Muscle of leg (tissue), 3 donors: ENCODE measurements at regions not wholly inside any gene's neighbourhood (a gene's known extent, or its start where the extent isn't known, plus 50 kb on each side); places are given as distances from the start of the nearest gene placed in this dataset.
A peak's percentile ranks its signal among the peaks of the same experiment; 100 is the strongest.

Experiments used
- DNase-seq: peaks from one replicate; pipeline ENCODE4 v3.0.0; 2013
- H3K27ac ChIP-seq: one replicate; pipeline ENCODE4 v1.5.1; 2013; ENCODE audit warnings: mild to moderate bottlenecking, low read length, control low read depth
- H3K27me3 ChIP-seq: one replicate; pipeline ENCODE4 v1.6.1; 2013; ENCODE audit warnings: low read length; ENCODE audit not compliant: control insufficient read depth, insufficient read depth
- H3K36me3 ChIP-seq: one replicate; pipeline ENCODE4 v1.6.1; 2013; ENCODE audit warnings: low read length; ENCODE audit not compliant: control insufficient read depth, insufficient read depth
- H3K4me1 ChIP-seq: one replicate; pipeline ENCODE4 v1.6.1; 2013; ENCODE audit warnings: low read length; ENCODE audit not compliant: control insufficient read depth, insufficient read depth
- H3K4me3 ChIP-seq: one replicate; pipeline ENCODE4 v1.5.1; 2013; ENCODE audit warnings: low read length, control low read depth
- H3K9me3 ChIP-seq: replicated peaks from 2 replicates; pipeline ENCODE4 v1.6.1; 2013; ENCODE audit warnings: low read depth, low read length; ENCODE audit not compliant: control insufficient read depth
- WGBS: methylation state at CpG from one replicate; pipeline ENCODE4 v1.1.5; 2013; ENCODE audit warnings: missing lambda C conversion rate; ENCODE audit not compliant: insufficient coverage; 5-methylcytosine and 5-hydroxymethylcytosine counted together

GRCh38 chr1:232696466-232696865 is 66.5 kb upstream of the SIPA1L2 start:
- WGBS, result 46% methylated on average over 5 of the region's 6 CpGs

GRCh38 chr1:232697187-232697822 is 67.4 kb upstream of the SIPA1L2 start:
- Histone ChIP-seq H3K27ac (no peak overlapping the region), H3K4me1 (peaks cover 20% of the 10 kb centered on the region), H3K27me3 (peaks cover 11% of the 10 kb centered on the region), H3K9me3 (no peaks in the 10 kb centered on the region), H3K36me3 (no peaks in the 10 kb centered on the region), H3K4me3 (no peak overlapping the region)
- DNase-seq, result no peak
- WGBS, result 52% methylated on average over 2 of the region's 4 CpGs

More at GRCh38 chr1:232696466-232696865, 66.5 kb upstream of the SIPA1L2 start:
- no peak overlapping the region for H3K4me3 ChIP-seq
- H3K4me1 ChIP-seq, result peaks cover 20% of the 10 kb centered on the region
- peaks cover 11% of the 10 kb centered on the region for H3K27me3 ChIP-seq
- no peaks in the 10 kb centered on the region for H3K36me3 ChIP-seq
- H3K9me3 ChIP-seq, result no peaks in the 10 kb centered on the region
- no peak overlapping the region for H3K27ac ChIP-seq
- peak; percentile 57 for DNase-seq

GRCh38 chr1:232699814-232700213 is 69.9 kb upstream of the SIPA1L2 start:
- 80% methylated on average over 5 of the region's 6 CpGs for WGBS
- H3K27me3 ChIP-seq, result peaks cover 8% of the 10 kb centered on the region
- no peaks in the 10 kb centered on the region for H3K9me3 ChIP-seq
- H3K4me1 ChIP-seq, result peaks cover 20% of the 10 kb centered on the region
- no peak for DNase-seq
- H3K36me3 ChIP-seq, result no peaks in the 10 kb centered on the region
- H3K4me3 ChIP-seq, result no peak overlapping the region
- no peak overlapping the region for H3K27ac ChIP-seq

GRCh38 chr1:232702911-232703310 is 73.0 kb upstream of the SIPA1L2 start:
- H3K27me3 ChIP-seq, result no peaks in the 10 kb centered on the region
- no peak for DNase-seq
- WGBS, result 79% methylated on average over 5 of the region's 5 CpGs
- peaks cover 2% of the 10 kb centered on the region for H3K4me1 ChIP-seq
- H3K9me3 ChIP-seq, result no peaks in the 10 kb centered on the region
- no peaks in the 10 kb centered on the region for H3K36me3 ChIP-seq
- no peak overlapping the region for H3K27ac ChIP-seq
- H3K4me3 ChIP-seq, result no peak overlapping the region

DNA sequence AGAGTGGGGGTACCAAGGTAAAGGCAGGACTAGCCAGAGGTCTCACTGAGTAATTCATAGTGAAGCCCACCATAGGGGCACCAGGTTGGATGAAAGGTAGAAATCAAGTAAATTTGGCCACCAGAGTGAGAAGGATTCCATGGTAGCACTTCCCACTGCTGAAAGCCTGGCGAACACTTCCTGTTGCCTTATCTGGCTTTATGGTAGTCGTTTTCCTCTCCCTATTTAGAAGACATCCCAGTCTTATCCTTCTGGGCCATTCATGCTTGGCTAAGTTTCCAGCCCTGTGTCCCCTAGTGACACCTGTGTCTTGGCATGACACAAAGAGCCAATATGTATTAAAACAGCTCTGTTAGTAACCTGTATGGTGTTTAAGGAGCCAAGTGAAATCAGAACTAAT is 74.3 kb upstream of the SIPA1L2 start:
- peaks cover 2% of the 10 kb centered on the region for H3K4me1 ChIP-seq
- 80% methylated on average over 2 of the region's 2 CpGs for WGBS
- DNase-seq, result no peak
- no peak overlapping the region for H3K4me3 ChIP-seq
- H3K27me3 ChIP-seq, result no peaks in the 10 kb centered on the region
- H3K9me3 ChIP-seq, result no peaks in the 10 kb centered on the region
- no peak overlapping the region for H3K27ac ChIP-seq
- H3K36me3 ChIP-seq, result no peaks in the 10 kb centered on the region

DNA sequence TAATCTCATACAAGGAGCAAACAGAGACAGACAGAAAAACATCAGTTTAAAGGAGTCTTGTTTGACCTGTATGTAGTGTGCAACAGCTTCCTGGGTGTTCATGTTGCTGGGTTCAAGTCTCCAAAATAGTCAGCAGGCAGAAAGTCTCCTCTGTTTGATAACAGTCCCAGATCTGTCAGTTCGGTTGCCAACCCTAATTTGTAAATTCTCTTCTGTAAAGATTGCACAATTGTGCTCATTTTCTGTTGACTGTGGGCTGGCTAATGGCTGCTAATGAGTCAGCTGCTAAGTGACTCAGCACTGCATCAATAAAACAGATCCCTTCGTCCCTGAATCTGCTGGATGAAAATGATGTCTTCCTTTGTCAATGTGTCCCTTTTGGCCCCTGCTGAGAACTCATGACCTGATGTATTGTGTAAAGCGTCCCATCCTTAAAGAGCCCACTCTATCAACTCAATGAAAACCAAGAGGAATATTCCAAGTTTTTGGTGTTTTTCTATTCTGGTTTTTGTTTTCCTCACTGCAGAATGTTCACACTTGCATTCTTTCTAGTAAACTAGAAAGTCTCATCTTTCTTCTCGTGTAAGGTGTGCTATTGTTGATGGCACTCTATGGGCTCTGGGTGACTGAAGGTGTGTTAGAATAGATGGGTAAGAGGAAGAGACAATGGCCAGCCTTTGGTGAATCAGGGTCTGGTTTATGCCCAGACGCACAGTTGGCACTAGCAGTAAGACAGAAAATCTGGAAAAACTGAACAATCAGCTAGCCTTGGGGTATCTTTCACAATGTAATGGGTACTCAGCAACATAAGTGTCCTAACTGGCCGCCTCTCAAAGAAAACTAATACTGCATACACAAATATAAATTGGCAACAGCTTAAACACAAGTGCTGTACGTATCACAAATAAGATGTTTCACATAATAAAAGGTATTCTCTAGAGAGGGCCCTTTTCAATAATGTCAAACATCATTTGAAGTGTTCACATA is 75.1 kb upstream of the SIPA1L2 start:
- peak; percentile 53 for DNase-seq
- Histone ChIP-seq H3K27me3 (no peaks in the 10 kb centered on the region), H3K9me3 (no peaks in the 10 kb centered on the region), H3K4me3 (no peak overlapping the region), H3K27ac (no peak overlapping the region), H3K36me3 (no peaks in the 10 kb centered on the region), H3K4me1 (peaks cover 8% of the 10 kb centered on the region)
- 80% methylated on average over 1 of the region's 7 CpGs for WGBS

DNA sequence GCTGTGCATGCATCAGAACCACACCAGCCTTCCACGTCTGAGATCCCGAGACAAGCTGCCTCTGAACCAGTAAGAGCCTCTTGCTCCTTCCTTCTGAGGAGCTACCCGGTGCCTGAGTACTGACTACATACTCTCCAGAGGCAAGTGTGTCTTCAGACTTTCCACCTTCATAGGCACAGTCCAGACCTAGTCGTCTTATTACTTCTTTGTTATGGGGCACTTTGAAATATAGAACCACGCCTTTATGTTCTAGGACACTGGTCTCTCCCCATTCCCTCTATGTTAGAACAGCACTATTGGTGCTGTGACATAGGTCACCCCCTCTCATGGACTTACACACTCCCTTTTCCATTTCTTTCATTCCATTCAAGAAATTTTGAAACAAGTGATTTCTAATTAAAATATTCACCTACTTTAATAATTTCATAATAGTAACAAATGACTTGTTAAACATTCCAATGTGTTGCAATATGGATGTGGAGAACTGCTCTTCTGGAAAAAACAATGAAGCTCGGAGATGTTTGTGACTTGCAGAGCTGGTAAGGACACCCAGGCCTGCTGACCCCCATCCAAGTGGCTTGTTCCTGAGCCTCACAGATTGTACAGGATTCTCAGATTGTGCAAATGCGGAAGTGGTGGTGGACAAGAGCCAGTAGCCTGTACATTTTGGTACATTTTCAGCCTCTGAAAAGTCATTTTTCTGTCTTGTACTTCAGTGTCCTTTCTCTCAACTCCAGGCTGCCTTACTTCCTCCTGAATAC is 76.1 kb upstream of the SIPA1L2 start:
- Histone ChIP-seq H3K4me3 (no peak overlapping the region), H3K27ac (no peak overlapping the region), H3K36me3 (no peaks in the 10 kb centered on the region), H3K9me3 (no peaks in the 10 kb centered on the region), H3K27me3 (no peaks in the 10 kb centered on the region), H3K4me1 (peaks cover 8% of the 10 kb centered on the region)
- WGBS, result 68% methylated on average over 7 of the region's 7 CpGs
- DNase-seq, result no peak

- no peak overlapping the region for H3K27ac ChIP-seq
- H3K9me3 ChIP-seq, result no peaks in the 10 kb centered on the region
- DNase-seq, result no peak
- H3K4me3 ChIP-seq, result no peak overlapping the region
- 56% methylated on average over 1 of the region's 2 CpGs for WGBS
- peaks cover 8% of the 10 kb centered on the region for H3K4me1 ChIP-seq
- no peaks in the 10 kb centered on the region for H3K36me3 ChIP-seq
- no peaks in the 10 kb centered on the region for H3K27me3 ChIP-seq
These were observed 77.2 kb upstream of the SIPA1L2 start for GRCh38 chr1:232707142-232707541.

GRCh38 chr1:232709386-232709785 is 79.5 kb upstream of the SIPA1L2 start:
- WGBS, result no CpG with 5 or more reads among the region's 5 CpGs
- DNase-seq, result peak; percentile 65
- H3K36me3 ChIP-seq, result no peaks in the 10 kb centered on the region
- H3K4me3 ChIP-seq, result no peak overlapping the region
- H3K27ac ChIP-seq, result no peak overlapping the region
- peaks cover 4% of the 10 kb centered on the region for H3K9me3 ChIP-seq
- H3K4me1 ChIP-seq, result peaks cover 8% of the 10 kb centered on the region
- H3K27me3 ChIP-seq, result no peaks in the 10 kb centered on the region

DNA sequence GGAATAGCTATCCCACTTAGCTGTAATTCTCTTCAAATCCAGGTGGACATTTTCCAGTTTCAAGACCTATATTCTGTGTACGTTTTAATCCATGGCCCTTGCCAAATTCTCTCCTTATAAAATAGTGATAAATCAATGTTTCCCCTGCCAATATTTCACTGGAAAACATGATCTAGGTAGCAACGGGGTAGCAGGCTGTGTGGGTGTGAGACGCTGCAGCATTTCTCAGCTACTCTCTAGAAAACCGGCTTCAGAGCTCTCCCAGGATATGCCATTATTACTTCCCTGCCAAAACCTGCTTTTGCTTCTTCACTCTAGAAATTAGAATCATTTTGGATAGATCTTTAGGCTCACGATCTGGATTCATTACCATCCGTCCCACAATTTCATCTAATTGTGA is 82.1 kb upstream of the SIPA1L2 start:
- Histone ChIP-seq H3K27ac (no peak overlapping the region), H3K36me3 (no peaks in the 10 kb centered on the region), H3K27me3 (no peaks in the 10 kb centered on the region), H3K4me1 (peaks cover 6% of the 10 kb centered on the region), H3K4me3 (no peak overlapping the region), H3K9me3 (peaks cover 4% of the 10 kb centered on the region)
- WGBS, result 20% methylated on average over 1 of the region's 6 CpGs
- DNase-seq, result no peak
